Osteoblast (primary cell): ENCODE measurements at regions not wholly inside any gene's neighbourhood (a gene's known extent, or its start where the extent isn't known, plus 50 kb on each side); places are given as distances from the start of the nearest gene placed in this dataset.
A peak's percentile ranks its signal among the peaks of the same experiment; 100 is the strongest.

Experiments
- DNase-seq: peaks from one replicate; pipeline ENCODE4 v3.0.0; 2011; ENCODE audit warnings: low spot score, mixed read lengths; ENCODE audit not compliant: insufficient read length; ENCODE audit errors: missing footprints
- H2AFZ ChIP-seq: 2 replicates; pipeline ENCODE4 v1.6.0; 2011; ENCODE audit warnings: mild to moderate bottlenecking, low read length
- H3K27ac ChIP-seq: 2 replicates; pipeline ENCODE4 v1.5.1; 2011; ENCODE audit warnings: mild to moderate bottlenecking, low read depth, low read length, moderate library complexity
- H3K27me3 ChIP-seq: 2 replicates; pipeline ENCODE4 v1.6.0; 2012; ENCODE audit warnings: mild to moderate bottlenecking, control low read depth, inconsistent platforms, low read length, moderate library complexity; ENCODE audit not compliant: insufficient read depth
- H3K36me3 ChIP-seq: 2 replicates; pipeline ENCODE4 v1.5.1; 2011; ENCODE audit warnings: mild to moderate bottlenecking, low read length, control low read depth, moderate library complexity; ENCODE audit not compliant: insufficient read depth
- H3K4me1 ChIP-seq: 2 replicates; pipeline ENCODE4 v1.5.1; 2011; ENCODE audit warnings: mild to moderate bottlenecking, low read length, control low read depth, moderate library complexity; ENCODE audit not compliant: insufficient read depth
- H3K4me2 ChIP-seq: 2 replicates; pipeline ENCODE4 v1.6.0; 2011; ENCODE audit warnings: mild to moderate bottlenecking, low read length; ENCODE audit not compliant: insufficient read depth
- H3K4me3 ChIP-seq: fragments of 200-600 bp; sonication (generic); 3 replicates; pipeline ENCODE4 v1.5.1; 2012; ENCODE audit warnings: mild to moderate bottlenecking, low read length, inconsistent platforms; ENCODE audit not compliant: insufficient read depth
- H3K79me2 ChIP-seq: 2 replicates; pipeline ENCODE4 v1.6.0; 2012; ENCODE audit warnings: mild to moderate bottlenecking, low read length, control low read depth, inconsistent platforms; ENCODE audit not compliant: insufficient read depth
- H3K9me3 ChIP-seq: 2 replicates; pipeline ENCODE4 v1.5.1; 2011; ENCODE audit warnings: low read depth, low read length, control low read depth
- H4K20me1 ChIP-seq: 2 replicates; pipeline ENCODE4 v1.6.0; 2012; ENCODE audit warnings: mild to moderate bottlenecking, low read length, control low read depth; ENCODE audit not compliant: insufficient read depth
- CTCF ChIP-seq: IDR thresholded peaks from 2 replicates; pipeline ENCODE4 v1.5.1; 2011; ENCODE audit warnings: mild to moderate bottlenecking, low read depth, low read length, moderate library complexity; ENCODE audit errors: extremely low read depth

DNA sequence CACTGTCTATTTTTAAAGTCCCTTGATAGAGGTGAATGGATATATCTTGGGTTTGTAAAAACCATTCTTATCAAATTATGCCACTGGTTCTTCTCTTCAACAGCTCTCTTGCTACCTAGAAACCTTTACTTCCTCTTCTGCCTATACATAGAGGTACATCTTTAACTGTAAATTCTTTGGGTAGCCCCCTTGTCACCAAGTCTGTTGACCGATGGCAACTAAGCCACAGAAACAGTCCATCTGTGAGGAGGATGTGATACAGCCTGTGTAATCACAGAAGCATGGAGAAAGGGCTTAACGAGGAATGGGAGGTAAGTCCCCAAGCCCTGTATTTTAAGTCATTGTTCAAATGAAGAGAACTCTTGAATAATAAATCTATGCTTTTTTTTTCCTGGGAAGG lies 246.5 kb upstream of the MDFIC2 start:
- Histone ChIP-seq H3K27ac (no peak overlapping the region), H4K20me1 (no peaks in the 10 kb centered on the region), H3K27me3 (no peaks in the 10 kb centered on the region), H3K4me1 (peaks cover 12% of the 10 kb centered on the region), H3K4me3 (no peak overlapping the region), H3K79me2 (no peaks in the 10 kb centered on the region), H2AFZ (no peak overlapping the region), H3K4me2 (no peak overlapping the region), H3K9me3 (no peaks in the 10 kb centered on the region), H3K36me3 (no peaks in the 10 kb centered on the region)
- no peak for DNase-seq
- no peak for TF ChIP-seq CTCF

DNA sequence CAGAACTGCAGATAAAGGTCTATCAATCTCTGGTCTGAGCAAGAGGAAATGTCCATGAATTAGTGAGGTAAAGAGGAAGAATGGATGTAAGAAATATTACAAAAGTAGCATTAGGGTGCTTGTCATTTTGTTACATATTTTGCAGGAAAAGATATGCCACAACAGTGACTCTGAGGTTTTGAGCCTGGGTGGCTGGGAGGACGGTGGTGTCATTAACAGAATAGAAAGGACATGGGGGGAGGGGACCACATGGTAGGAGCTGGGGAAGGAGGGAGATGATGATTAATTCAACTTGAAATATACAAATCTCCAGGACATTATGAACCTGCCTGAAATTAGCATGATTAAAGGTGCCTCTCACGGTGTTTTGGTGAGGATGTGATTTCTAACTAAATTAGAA lies 245.5 kb upstream of the MDFIC2 start:
- Histone ChIP-seq H3K4me2 (no peak overlapping the region), H3K4me3 (no peak overlapping the region), H3K27ac (no peak overlapping the region), H3K79me2 (no peaks in the 10 kb centered on the region), H3K36me3 (no peaks in the 10 kb centered on the region), H3K9me3 (no peaks in the 10 kb centered on the region), H2AFZ (no peak overlapping the region), H3K4me1 (peaks cover 12% of the 10 kb centered on the region), H3K27me3 (no peaks in the 10 kb centered on the region), H4K20me1 (no peaks in the 10 kb centered on the region)
- TF ChIP-seq CTCF: no peak
- no peak for DNase-seq

DNA sequence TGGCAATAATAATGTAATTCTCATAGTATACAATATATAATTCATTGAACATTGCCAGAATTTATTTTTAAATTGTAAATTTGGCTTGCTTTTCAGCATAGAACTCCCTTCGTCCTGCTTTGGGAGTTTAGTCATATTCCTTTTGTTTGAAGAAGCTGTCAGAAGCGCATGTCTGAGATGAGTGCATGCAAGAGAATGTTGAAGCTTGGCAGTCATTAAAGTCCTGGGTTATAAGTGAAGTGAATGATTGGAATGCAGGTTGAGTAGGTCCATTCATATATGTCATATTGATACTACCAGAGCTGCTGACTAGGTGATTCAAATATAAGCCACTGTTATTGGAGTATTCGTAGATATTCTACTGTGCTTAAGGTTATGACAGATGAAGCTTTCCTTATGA lies 243.6 kb upstream of the MDFIC2 start:
- Histone ChIP-seq H3K36me3 (no peaks in the 10 kb centered on the region), H3K4me2 (no peak overlapping the region), H3K79me2 (no peaks in the 10 kb centered on the region), H3K9me3 (no peaks in the 10 kb centered on the region), H4K20me1 (no peaks in the 10 kb centered on the region), H3K4me1 (peaks cover 12% of the 10 kb centered on the region), H3K27me3 (no peaks in the 10 kb centered on the region), H3K27ac (no peak overlapping the region), H2AFZ (no peak overlapping the region), H3K4me3 (no peak overlapping the region)
- TF ChIP-seq CTCF: no peak
- DNase-seq: peak; percentile 26

DNA sequence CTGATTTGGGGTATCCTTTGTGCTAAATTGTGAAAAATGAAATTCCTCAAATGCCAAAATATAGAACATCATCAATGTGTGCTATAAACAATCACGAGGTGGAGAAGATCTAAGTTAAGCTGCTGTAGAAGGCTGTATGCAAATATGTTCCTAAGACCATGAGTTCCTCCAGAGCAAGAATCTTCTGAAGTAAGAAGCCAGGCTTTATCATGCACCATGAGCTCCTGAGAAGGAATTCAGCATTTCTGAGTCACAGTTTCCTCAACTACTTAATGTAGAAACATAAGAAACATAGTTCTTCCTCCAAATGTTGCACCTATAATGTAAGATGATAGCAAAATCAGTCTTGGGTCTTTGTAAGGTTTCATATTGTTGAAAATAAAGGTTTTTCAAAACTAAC lies 241.7 kb upstream of the MDFIC2 start:
- no peaks in the 10 kb centered on the region for H3K27me3 ChIP-seq
- no peak for DNase-seq

More for the DNA sequence above, 241.7 kb upstream of the MDFIC2 start:
- H3K36me3 ChIP-seq: no peaks in the 10 kb centered on the region
- H3K79me2 ChIP-seq: no peaks in the 10 kb centered on the region
- H3K9me3 ChIP-seq: no peaks in the 10 kb centered on the region
- H4K20me1 ChIP-seq: no peaks in the 10 kb centered on the region
- no peak overlapping the region for H3K4me2 ChIP-seq
- TF ChIP-seq CTCF: no peak
- H2AFZ ChIP-seq: no peak overlapping the region
- H3K4me1 ChIP-seq: peaks cover 12% of the 10 kb centered on the region
- no peak overlapping the region for H3K4me3 ChIP-seq
- no peak overlapping the region for H3K27ac ChIP-seq
